GM18498 (cell line): ENCODE measurements at regions not wholly inside any gene's neighbourhood (a gene's known extent, or its start where the extent isn't known, plus 50 kb on each side); places are given as distances from the start of the nearest gene placed in this dataset.
"Not testable (repeated sequence)": the region's sequence is repeated elsewhere in the genome, so short reads cannot be mapped to it uniquely, and the experiment has no call there.

Experiments
- ATAC-seq: cut with Tn5 transposase; IDR thresholded peaks from one replicate; pipeline ENCODE4 v1.9.1; 2021; ENCODE audit warnings: mild to moderate bottlenecking, moderate library complexity; ENCODE audit not compliant: unreplicated experiment

GRCh38 chr1:96520579-96520947 lies 201.0 kb upstream of the PTBP2 start:
- no peak for ATAC-seq

- no peak for ATAC-seq
These were observed 200.6 kb upstream of the PTBP2 start for GRCh38 chr1:96521010-96521409.

GRCh38 chr1:96521994-96522760 lies 199.4 kb upstream of the PTBP2 start:
- no peak for ATAC-seq

GRCh38 chr1:96522927-96523326 lies 198.7 kb upstream of the PTBP2 start:
- ATAC-seq, result no peak

GRCh38 chr1:96524100-96524499 lies 197.5 kb upstream of the PTBP2 start:
- no peak for ATAC-seq

- ATAC-seq, result no peak
These were observed 195.7 kb upstream of the PTBP2 start for GRCh38 chr1:96525657-96526557.

GRCh38 chr1:96528672-96529071 lies 192.9 kb upstream of the PTBP2 start:
- not testable (repeated sequence) for ATAC-seq

GRCh38 chr1:96533820-96534219 lies 187.8 kb upstream of the PTBP2 start:
- no peak for ATAC-seq

GRCh38 chr1:96536581-96536980 lies 185.0 kb upstream of the PTBP2 start:
- ATAC-seq, result no peak

- no peak for ATAC-seq
These were observed 183.4 kb upstream of the PTBP2 start for GRCh38 chr1:96538111-96538641.

GRCh38 chr1:96538883-96539282 lies 182.7 kb upstream of the PTBP2 start:
- no peak for ATAC-seq

GRCh38 chr1:96541491-96541890 lies 180.1 kb upstream of the PTBP2 start:
- no peak for ATAC-seq

- no peak for ATAC-seq
These were observed 177.3 kb upstream of the PTBP2 start for GRCh38 chr1:96544051-96544830.

- ATAC-seq, result no peak
These were observed 176.8 kb upstream of the PTBP2 start for GRCh38 chr1:96544831-96545221.

GRCh38 chr1:96545935-96546656 lies 175.5 kb upstream of the PTBP2 start:
- ATAC-seq, result no peak

GRCh38 chr1:96550061-96550460 lies 171.5 kb upstream of the PTBP2 start:
- no peak for ATAC-seq

- ATAC-seq, result no peak
These were observed 169.1 kb upstream of the PTBP2 start for GRCh38 chr1:96552451-96552850.

GRCh38 chr1:96553811-96554210 lies 167.8 kb upstream of the PTBP2 start:
- no peak for ATAC-seq

GRCh38 chr1:96554364-96554763 lies 167.2 kb upstream of the PTBP2 start:
- ATAC-seq, result no peak

GRCh38 chr1:96557336-96557735 lies 164.2 kb upstream of the PTBP2 start:
- no peak for ATAC-seq
